Endothelial cell of umbilical vein (primary cell): ENCODE measurements at regions not wholly inside any gene's neighbourhood (a gene's known extent, or its start where the extent isn't known, plus 50 kb on each side); places are given as distances from the start of the nearest gene placed in this dataset.

Source experiments
- EZH2 ChIP-seq: IDR thresholded peaks from 2 replicates; pipeline ENCODE4 v1.6.1; 2012; ENCODE audit warnings: borderline replicate concordance, low read depth, mild to moderate bottlenecking, moderate library complexity, low read length, inconsistent platforms; ENCODE audit not compliant: severe bottlenecking
- FOS ChIP-seq: IDR thresholded peaks from 2 replicates; pipeline ENCODE4 v1.6.1; 2011; ENCODE audit warnings: mild to moderate bottlenecking, low read length, moderate library complexity, borderline replicate concordance; ENCODE audit not compliant: insufficient read depth
- GATA2 ChIP-seq: IDR thresholded peaks from 2 replicates; pipeline ENCODE4 v1.7.0; 2011; ENCODE audit warnings: low read depth, mild to moderate bottlenecking, moderate library complexity, mixed read lengths, low read length; ENCODE audit not compliant: insufficient read length, insufficient read depth
- JUN ChIP-seq: IDR thresholded peaks from 2 replicates; pipeline ENCODE4 v1.6.1; 2011; ENCODE audit warnings: borderline replicate concordance, low read depth; ENCODE audit not compliant: insufficient read length, insufficient read depth
- POLR2A ChIP-seq: IDR thresholded peaks from 2 replicates; pipeline ENCODE4 v1.6.1; 2012; ENCODE audit warnings: low read depth, mild to moderate bottlenecking, control low read depth, low read length
- POLR2AphosphoS5 ChIP-seq: IDR thresholded peaks from 2 replicates; pipeline ENCODE4 v1.6.1; 2012; ENCODE audit warnings: low read depth, mild to moderate bottlenecking, control low read depth, low read length, moderate library complexity; ENCODE audit not compliant: insufficient read depth
- TF ChIP-seq, protein P1 (sequence below), 2 donors: IDR thresholded peaks; 1 replicate in 1 of 2; 2 replicates in 1 of 2; pipeline ENCODE4 v1.5.1; 2011; ENCODE audit warnings: low read length in 2 of 2, mild to moderate bottlenecking in 2 of 2, moderate library complexity in 2 of 2, control low read depth in 1 of 2, inconsistent platforms in 1 of 2, low read depth in 1 of 2; ENCODE audit not compliant: insufficient read depth in 1 of 2; ENCODE audit errors: extremely low read depth in 1 of 2
- TF ChIP-seq, protein P2 (sequence below): IDR thresholded peaks from 2 replicates; pipeline ENCODE4 v1.6.1; 2011; ENCODE audit not compliant: insufficient read depth, insufficient read length

DNA sequence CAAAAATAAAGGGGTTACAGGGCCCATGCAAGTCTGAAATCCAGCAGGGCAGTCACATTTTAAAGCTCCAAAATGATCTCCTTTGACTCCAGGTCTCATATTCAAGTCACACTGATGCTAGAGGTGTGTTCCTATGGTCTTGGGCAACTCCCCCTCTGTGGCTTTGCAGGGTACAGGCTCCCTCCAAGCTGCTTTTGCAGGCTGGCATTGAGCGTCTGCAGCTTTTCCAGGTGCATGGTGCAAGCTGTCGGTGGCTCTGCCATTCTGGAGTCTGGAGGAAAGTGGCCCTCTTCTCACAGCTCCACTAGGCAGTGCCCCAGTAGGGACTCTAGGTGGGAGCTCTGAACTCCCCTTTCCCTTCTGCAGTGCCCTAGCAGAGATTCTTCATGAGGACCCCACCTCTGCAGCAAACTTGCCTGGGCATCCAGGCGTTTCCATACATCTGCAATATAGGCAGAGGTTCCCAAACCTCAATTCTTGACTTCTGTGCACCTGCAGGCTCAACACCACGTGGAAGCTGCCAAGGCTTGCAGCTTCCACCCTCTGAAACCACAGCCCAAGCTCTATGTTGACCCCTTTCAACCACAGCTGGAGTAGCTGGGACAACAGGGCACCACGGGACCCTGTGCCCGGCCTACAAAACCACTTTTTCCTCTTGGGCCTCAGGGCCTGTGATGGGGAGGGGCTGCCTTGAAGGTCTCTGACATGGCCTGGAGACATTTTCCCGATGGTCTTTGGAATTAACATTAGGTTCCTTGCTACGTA is 80.1 kb upstream of the PLSCR5 start:
- TF ChIP-seq, protein P1, sequence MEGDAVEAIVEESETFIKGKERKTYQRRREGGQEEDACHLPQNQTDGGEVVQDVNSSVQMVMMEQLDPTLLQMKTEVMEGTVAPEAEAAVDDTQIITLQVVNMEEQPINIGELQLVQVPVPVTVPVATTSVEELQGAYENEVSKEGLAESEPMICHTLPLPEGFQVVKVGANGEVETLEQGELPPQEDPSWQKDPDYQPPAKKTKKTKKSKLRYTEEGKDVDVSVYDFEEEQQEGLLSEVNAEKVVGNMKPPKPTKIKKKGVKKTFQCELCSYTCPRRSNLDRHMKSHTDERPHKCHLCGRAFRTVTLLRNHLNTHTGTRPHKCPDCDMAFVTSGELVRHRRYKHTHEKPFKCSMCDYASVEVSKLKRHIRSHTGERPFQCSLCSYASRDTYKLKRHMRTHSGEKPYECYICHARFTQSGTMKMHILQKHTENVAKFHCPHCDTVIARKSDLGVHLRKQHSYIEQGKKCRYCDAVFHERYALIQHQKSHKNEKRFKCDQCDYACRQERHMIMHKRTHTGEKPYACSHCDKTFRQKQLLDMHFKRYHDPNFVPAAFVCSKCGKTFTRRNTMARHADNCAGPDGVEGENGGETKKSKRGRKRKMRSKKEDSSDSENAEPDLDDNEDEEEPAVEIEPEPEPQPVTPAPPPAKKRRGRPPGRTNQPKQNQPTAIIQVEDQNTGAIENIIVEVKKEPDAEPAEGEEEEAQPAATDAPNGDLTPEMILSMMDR (IDR thresholded peaks at IDR 0.05; ENCODE audit: extremely low read depth in 1 of 2, insufficient read depth in 1 of 2, low read depth in 1 of 2, low read length in 2 of 2): no peak
- TF ChIP-seq, protein P2, sequence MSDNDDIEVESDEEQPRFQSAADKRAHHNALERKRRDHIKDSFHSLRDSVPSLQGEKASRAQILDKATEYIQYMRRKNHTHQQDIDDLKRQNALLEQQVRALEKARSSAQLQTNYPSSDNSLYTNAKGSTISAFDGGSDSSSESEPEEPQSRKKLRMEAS: no peak
- no peak for TF ChIP-seq POLR2A
- TF ChIP-seq EZH2: no peak
- no peak for TF ChIP-seq FOS
- no peak for TF ChIP-seq GATA2
- no peak for TF ChIP-seq JUN
- no peak for TF ChIP-seq POLR2AphosphoS5
